ENCODE measurements at regions not wholly inside any gene's neighbourhood (a gene's known extent, or its start where the extent isn't known, plus 50 kb on each side); places are given as distances from the start of the nearest gene placed in this dataset.

- no peak for ATAC-seq (ENCODE audit: insufficient read depth, low FRiP score)
- TF ChIP-seq, protein P1, sequence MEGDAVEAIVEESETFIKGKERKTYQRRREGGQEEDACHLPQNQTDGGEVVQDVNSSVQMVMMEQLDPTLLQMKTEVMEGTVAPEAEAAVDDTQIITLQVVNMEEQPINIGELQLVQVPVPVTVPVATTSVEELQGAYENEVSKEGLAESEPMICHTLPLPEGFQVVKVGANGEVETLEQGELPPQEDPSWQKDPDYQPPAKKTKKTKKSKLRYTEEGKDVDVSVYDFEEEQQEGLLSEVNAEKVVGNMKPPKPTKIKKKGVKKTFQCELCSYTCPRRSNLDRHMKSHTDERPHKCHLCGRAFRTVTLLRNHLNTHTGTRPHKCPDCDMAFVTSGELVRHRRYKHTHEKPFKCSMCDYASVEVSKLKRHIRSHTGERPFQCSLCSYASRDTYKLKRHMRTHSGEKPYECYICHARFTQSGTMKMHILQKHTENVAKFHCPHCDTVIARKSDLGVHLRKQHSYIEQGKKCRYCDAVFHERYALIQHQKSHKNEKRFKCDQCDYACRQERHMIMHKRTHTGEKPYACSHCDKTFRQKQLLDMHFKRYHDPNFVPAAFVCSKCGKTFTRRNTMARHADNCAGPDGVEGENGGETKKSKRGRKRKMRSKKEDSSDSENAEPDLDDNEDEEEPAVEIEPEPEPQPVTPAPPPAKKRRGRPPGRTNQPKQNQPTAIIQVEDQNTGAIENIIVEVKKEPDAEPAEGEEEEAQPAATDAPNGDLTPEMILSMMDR (IDR thresholded peaks at IDR 0.05; ENCODE audit: control extremely low read depth, extremely low read depth), result no peak
- WGBS, 2 donors, result 90 to 91% methylated on average over 3 of the region's 3 CpGs
Observed at GRCh38 chr2:33762636-33763035, 163.5 kb upstream of the FAM98A start.

DNA sequence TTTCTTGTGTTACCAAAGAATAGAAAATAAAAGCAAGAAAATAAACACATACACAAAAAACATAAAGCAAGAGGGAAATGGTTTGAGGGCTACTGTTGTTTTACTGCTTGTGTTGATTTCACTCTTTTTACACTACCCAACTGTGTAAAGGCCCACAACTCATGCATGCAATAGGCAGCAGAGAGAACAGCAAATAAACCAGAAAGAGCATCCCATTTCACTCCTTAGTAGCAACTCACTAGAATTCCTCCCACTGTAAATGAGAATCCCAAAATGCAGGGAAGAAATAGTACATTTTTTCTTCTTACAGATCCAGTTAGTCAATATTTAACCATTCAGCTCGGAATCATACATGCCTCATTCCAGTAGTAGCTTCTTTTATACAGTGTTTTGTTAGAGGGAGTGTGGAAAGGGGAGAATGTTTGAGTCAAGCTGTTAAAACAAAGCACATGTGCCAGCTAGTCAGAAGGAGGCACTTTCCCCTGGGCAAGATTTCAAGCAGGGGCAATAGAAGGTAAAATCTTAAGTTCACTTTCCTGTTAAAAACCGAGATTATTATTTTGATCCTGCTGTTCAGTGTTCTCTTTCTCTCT, 147.2 kb upstream of the FAM98A start:
- no peaks in the 10 kb centered on the region for H3K36me3 ChIP-seq (ENCODE audit: control insufficient read depth in 4 of 4, insufficient read depth in 4 of 4, low read length in 4 of 4)
- no peak overlapping the region for H3K4me3 ChIP-seq
- H3K9ac ChIP-seq (ENCODE audit: insufficient read depth in 1 of 2, low read length in 2 of 2), result no peak overlapping the region
- ATAC-seq (ENCODE audit: insufficient read depth, low FRiP score) (no peak), DNase-seq (peak in 2 of 3 donors; percentile 6 to 18)
- H3K4me1 ChIP-seq (ENCODE audit: control insufficient read depth in 5 of 5, insufficient read depth in 5 of 5, low read length in 5 of 5), result no peaks in the 10 kb centered on the region
- WGBS, 2 donors, result 38 to 40% methylated on average over 2 of the region's 2 CpGs
- peaks cover 0 to 4% (median 0%) of the 10 kb centered on the region in 4 donors for H3K9me3 ChIP-seq (ENCODE audit: control insufficient read depth in 4 of 4, insufficient read depth in 3 of 4, low read length in 3 of 4)
- TF ChIP-seq, protein P1 (IDR thresholded peaks at IDR 0.05; ENCODE audit: control extremely low read depth, extremely low read depth), result no peak
- H3K27ac ChIP-seq (ENCODE audit: low read depth in 1 of 2, low read length in 1 of 2), result no peak overlapping the region
- H3K27me3 ChIP-seq (ENCODE audit: control insufficient read depth in 3 of 3, insufficient read depth in 3 of 3, low read length in 2 of 3), result no peaks in the 10 kb centered on the region

More at GRCh38 chr2:33762636-33763035, 163.5 kb upstream of the FAM98A start:
- no peaks in the 10 kb centered on the region for H3K36me3 ChIP-seq (ENCODE audit: control insufficient read depth in 4 of 4, insufficient read depth in 4 of 4, low read length in 4 of 4)
- H3K4me3 ChIP-seq, result no peak overlapping the region
- DNase-seq, result no peak
- H3K9ac ChIP-seq (ENCODE audit: insufficient read depth in 1 of 2, low read length in 2 of 2), result no peak overlapping the region
- peaks cover 0 to 2% (median 0%) of the 10 kb centered on the region in 5 donors for H3K4me1 ChIP-seq (ENCODE audit: control insufficient read depth in 5 of 5, insufficient read depth in 5 of 5, low read length in 5 of 5)
- H3K27ac ChIP-seq (ENCODE audit: low read depth in 1 of 2, low read length in 1 of 2), result no peak overlapping the region
- H3K27me3 ChIP-seq (ENCODE audit: control insufficient read depth in 3 of 3, insufficient read depth in 3 of 3, low read length in 2 of 3), result no peaks in the 10 kb centered on the region
- H3K9me3 ChIP-seq (ENCODE audit: control insufficient read depth in 4 of 4, insufficient read depth in 3 of 4, low read length in 3 of 4), result peaks cover 0 to 11% (median 1%) of the 10 kb centered on the region in 4 donors

DNA sequence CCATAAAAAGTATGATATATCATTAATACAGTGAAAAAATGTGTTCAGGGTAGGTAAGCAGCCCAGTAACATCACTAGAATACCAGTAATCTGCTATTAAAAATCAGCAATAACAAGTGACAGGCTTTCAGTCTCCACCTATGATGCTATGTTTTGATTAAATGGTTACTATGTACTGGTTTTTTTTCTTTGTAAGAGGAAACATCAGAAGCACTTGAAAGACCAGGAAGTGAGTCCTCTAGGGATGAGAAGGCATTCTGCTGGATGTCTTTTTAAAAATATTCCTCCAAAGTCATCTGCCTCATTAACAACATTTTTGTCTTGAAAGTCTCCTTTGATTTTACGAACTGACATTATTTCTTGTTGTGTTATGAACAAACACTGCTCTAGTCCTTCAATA, 136.0 kb upstream of the FAM98A start:
- no peak overlapping the region for H3K4me3 ChIP-seq
- WGBS, 2 donors, result 76 to 81% methylated on average over 1 of the region's 1 CpG
- TF ChIP-seq, protein P1 (IDR thresholded peaks at IDR 0.05; ENCODE audit: control extremely low read depth, extremely low read depth), result no peak

GRCh38 chr2:33730804-33731203, 131.7 kb upstream of the FAM98A start:
- peaks cover 0 to 4% (median 0%) of the 10 kb centered on the region in 4 donors for H3K9me3 ChIP-seq (ENCODE audit: control insufficient read depth in 4 of 4, insufficient read depth in 3 of 4, low read length in 3 of 4)
- TF ChIP-seq, protein P1 (IDR thresholded peaks at IDR 0.05; ENCODE audit: control extremely low read depth, extremely low read depth), result no peak
- ATAC-seq (ENCODE audit: insufficient read depth, low FRiP score) (no peak), DNase-seq (no peak)
- no peaks in the 10 kb centered on the region for H3K36me3 ChIP-seq (ENCODE audit: control insufficient read depth in 4 of 4, insufficient read depth in 4 of 4, low read length in 4 of 4)
- no peak overlapping the region for H3K27ac ChIP-seq (ENCODE audit: low read depth in 1 of 2, low read length in 1 of 2)
- H3K4me1 ChIP-seq (ENCODE audit: control insufficient read depth in 5 of 5, insufficient read depth in 5 of 5, low read length in 5 of 5), result no peaks in the 10 kb centered on the region
- no peak overlapping the region for H3K9ac ChIP-seq (ENCODE audit: insufficient read depth in 1 of 2, low read length in 2 of 2)
- no peaks in the 10 kb centered on the region for H3K27me3 ChIP-seq (ENCODE audit: control insufficient read depth in 3 of 3, insufficient read depth in 3 of 3, low read length in 2 of 3)
- no peak overlapping the region for H3K4me3 ChIP-seq

More for the DNA sequence above, 136.0 kb upstream of the FAM98A start:
- H3K27me3 ChIP-seq (ENCODE audit: control insufficient read depth in 3 of 3, insufficient read depth in 3 of 3, low read length in 2 of 3), result no peaks in the 10 kb centered on the region
- no peak overlapping the region for H3K27ac ChIP-seq (ENCODE audit: low read depth in 1 of 2, low read length in 1 of 2)
- H3K36me3 ChIP-seq (ENCODE audit: control insufficient read depth in 4 of 4, insufficient read depth in 4 of 4, low read length in 4 of 4), result no peaks in the 10 kb centered on the region
- ATAC-seq (ENCODE audit: insufficient read depth, low FRiP score) (no peak), DNase-seq (no peak)
- no peak overlapping the region for H3K9ac ChIP-seq (ENCODE audit: insufficient read depth in 1 of 2, low read length in 2 of 2)
- no peaks in the 10 kb centered on the region for H3K4me1 ChIP-seq (ENCODE audit: control insufficient read depth in 5 of 5, insufficient read depth in 5 of 5, low read length in 5 of 5)
- no peaks in the 10 kb centered on the region for H3K9me3 ChIP-seq (ENCODE audit: control insufficient read depth in 4 of 4, insufficient read depth in 3 of 4, low read length in 3 of 4)

Measured in lung (tissue), 11 donors.